ENCODE measurements at regions not wholly inside any gene's neighbourhood (a gene's known extent, or its start where the extent isn't known, plus 50 kb on each side); places are given as distances from the start of the nearest gene placed in this dataset.
"Not testable (repeated sequence)": the region's sequence is repeated elsewhere in the genome, so short reads cannot be mapped to it uniquely, and the experiment has no call there.

DNA sequence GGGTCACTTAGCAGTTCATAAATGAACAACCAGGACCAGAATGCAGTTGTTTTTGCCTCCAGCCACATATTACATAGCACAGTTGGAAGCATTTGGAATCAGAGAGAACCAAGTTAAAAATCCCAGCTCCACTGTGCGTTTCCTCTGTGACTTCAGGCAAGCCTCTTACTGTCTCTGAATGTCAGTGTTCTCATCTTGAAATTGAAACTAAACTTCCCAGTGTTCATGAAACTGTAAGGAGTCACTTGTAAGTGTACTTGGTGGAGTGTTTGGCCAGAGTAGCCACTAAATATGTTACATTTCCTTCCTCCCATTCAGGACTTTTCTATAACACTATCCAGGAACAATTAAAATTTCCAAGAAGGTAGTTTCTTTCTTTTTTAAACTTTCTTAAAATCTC is 276.8 kb downstream of the KCNRG start:
- ATAC-seq (replicated peaks in 1 of 4) (no peak), DNase-seq (no peak)
- Histone ChIP-seq H3K9me3 (no peaks in the 10 kb centered on the region), H3K27ac (ENCODE audit: low read length) (no peak overlapping the region), H3K4me1 (ENCODE audit: control insufficient read depth in 1 of 2, extremely low read depth in 1 of 2, insufficient read depth in 2 of 2, low read length in 2 of 2) (no peaks in the 10 kb centered on the region), H3K27me3 (replicated peaks in 1 of 2; ENCODE audit: control insufficient read depth in 2 of 2, extremely low read depth in 1 of 2, insufficient read depth in 2 of 2, low read length in 1 of 2) (no peaks in the 10 kb centered on the region), H3K4me3 (ENCODE audit: control insufficient read depth in 1 of 2, extremely low read depth in 1 of 2, low read length in 1 of 2) (no peak overlapping the region), H3K36me3 (ENCODE audit: control insufficient read depth in 2 of 2, extremely low read depth in 1 of 2, insufficient read depth in 1 of 2, low read length in 1 of 2) (no peaks in the 10 kb centered on the region)
- Mint-ChIP-seq H3K36me3 (peaks cover 2% of the 10 kb centered on the region), H3K9me3 (no peaks in the 10 kb centered on the region), H3K4me3 (no peak overlapping the region), H3K4me1 (peaks cover 0 to 6% (median 5%) of the 10 kb centered on the region in 3 donors), H3K27ac (no peak overlapping the region), H3K27me3 (peaks cover 0 to 2% of the 10 kb centered on the region in 2 donors)
- ChIA-PET CTCF (no interaction called here), POLR2A (no interaction called here)
- 50% methylated on average over 1 of the region's 1 CpG for WGBS (ENCODE audit: insufficient coverage)

DNA sequence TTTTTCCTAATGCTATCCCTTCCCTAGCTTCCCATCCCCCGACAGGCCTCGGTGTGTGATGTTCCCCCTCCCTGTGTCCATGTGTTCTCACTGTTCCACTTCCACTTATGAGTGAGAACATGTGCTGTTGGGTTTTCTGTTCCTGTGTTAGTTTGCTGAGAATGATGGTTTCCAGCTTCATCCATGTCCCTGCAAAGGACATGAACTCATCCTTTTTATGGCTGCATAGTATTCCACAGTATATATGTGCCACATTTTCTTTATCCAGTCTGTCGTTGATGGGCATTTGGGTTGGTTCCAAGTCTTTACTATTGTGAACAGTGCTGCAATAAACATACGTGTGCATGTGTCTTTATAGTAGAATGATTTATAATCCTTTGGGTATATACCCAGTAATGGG is 279.2 kb downstream of the KCNRG start:
- H3K36me3 Mint-ChIP-seq; H3K27me3 ChIP-seq (replicated peaks in 1 of 2; ENCODE audit: control insufficient read depth in 2 of 2, extremely low read depth in 1 of 2, insufficient read depth in 2 of 2, low read length in 1 of 2); H3K4me3 ChIP-seq (ENCODE audit: control insufficient read depth in 1 of 2, extremely low read depth in 1 of 2, low read length in 1 of 2); H3K27ac ChIP-seq (ENCODE audit: low read length); CTCF ChIA-PET; POLR2A ChIA-PET; H3K9me3 ChIP-seq; H3K9me3 Mint-ChIP-seq; H3K4me3 Mint-ChIP-seq; DNase-seq; H3K4me1 ChIP-seq (ENCODE audit: control insufficient read depth in 1 of 2, extremely low read depth in 1 of 2, insufficient read depth in 2 of 2, low read length in 2 of 2); H3K27ac Mint-ChIP-seq; H3K36me3 ChIP-seq (ENCODE audit: control insufficient read depth in 2 of 2, extremely low read depth in 1 of 2, insufficient read depth in 1 of 2, low read length in 1 of 2); ATAC-seq (replicated peaks in 1 of 4): not testable (repeated sequence)
- Mint-ChIP-seq H3K4me1 (peaks cover 9 to 22% (median 9%) of the 10 kb centered on the region in 3 donors), H3K27me3 (peaks cover 2 to 16% of the 10 kb centered on the region in 2 donors)
- WGBS (ENCODE audit: insufficient coverage), result no CpG with 5 or more reads among the region's 4 CpGs

DNA sequence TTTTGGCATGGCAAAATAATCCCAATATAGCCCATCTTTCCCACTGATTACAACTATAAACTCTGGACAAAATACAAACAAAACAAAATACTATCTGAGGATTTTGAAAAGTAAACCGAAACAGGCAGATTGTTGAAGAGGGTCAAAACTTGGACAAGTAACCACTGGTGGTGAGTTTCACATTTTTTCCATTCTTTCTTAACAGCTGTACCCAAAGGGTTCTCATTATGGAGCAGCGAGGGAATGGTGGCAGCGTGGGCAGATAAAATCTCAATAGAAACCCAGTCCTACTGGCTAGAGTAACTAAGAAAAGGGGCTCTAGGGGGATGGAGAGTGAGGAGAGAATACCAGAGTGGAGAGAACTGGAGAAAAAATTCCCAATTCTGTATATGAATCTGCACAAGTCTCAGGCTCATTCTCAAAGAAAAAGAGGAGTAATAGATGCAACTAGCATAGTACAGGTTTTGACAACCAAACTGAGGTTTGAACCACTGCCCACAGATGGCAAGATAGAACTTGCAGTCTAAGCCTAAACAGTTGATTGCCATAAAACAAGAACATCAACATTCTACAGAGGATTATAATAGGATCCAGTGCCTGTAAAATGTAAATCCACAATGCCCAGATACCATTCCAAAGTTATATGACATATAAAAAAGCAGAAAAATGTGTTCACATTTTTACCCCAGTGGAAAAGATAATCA is 284.5 kb downstream of the KCNRG start:
- peaks cover 2% of the 10 kb centered on the region for H3K36me3 Mint-ChIP-seq
- Histone ChIP-seq H3K27me3 (replicated peaks in 1 of 2; ENCODE audit: control insufficient read depth in 2 of 2, extremely low read depth in 1 of 2, insufficient read depth in 2 of 2, low read length in 1 of 2) (peaks cover 0 to 2% of the 10 kb centered on the region in 2 experiments), H3K4me1 (ENCODE audit: control insufficient read depth in 1 of 2, extremely low read depth in 1 of 2, insufficient read depth in 2 of 2, low read length in 2 of 2) (no peaks in the 10 kb centered on the region), H3K4me3 (ENCODE audit: control insufficient read depth in 1 of 2, extremely low read depth in 1 of 2, low read length in 1 of 2) (no peak overlapping the region), H3K36me3 (ENCODE audit: control insufficient read depth in 2 of 2, extremely low read depth in 1 of 2, insufficient read depth in 1 of 2, low read length in 1 of 2) (no peaks in the 10 kb centered on the region), H3K27ac (ENCODE audit: low read length) (no peak overlapping the region), H3K9me3 (no peaks in the 10 kb centered on the region)
- H3K27ac Mint-ChIP-seq, result no peak overlapping the region
- H3K4me1 Mint-ChIP-seq, result peaks cover 3 to 28% (median 9%) of the 10 kb centered on the region in 3 donors
- CTCF ChIA-PET, result no interaction called here
- no peak for DNase-seq
- H3K4me3 Mint-ChIP-seq, result no peak overlapping the region
- no peak for ATAC-seq (replicated peaks in 1 of 4)
- H3K9me3 Mint-ChIP-seq, result peaks cover 0 to 3% (median 0%) of the 10 kb centered on the region in 3 donors
- no CpG with 5 or more reads among the region's 3 CpGs for WGBS (ENCODE audit: insufficient coverage)
- POLR2A ChIA-PET, result no interaction called here
- H3K27me3 Mint-ChIP-seq, result peaks cover 3 to 19% of the 10 kb centered on the region in 2 donors

DNA sequence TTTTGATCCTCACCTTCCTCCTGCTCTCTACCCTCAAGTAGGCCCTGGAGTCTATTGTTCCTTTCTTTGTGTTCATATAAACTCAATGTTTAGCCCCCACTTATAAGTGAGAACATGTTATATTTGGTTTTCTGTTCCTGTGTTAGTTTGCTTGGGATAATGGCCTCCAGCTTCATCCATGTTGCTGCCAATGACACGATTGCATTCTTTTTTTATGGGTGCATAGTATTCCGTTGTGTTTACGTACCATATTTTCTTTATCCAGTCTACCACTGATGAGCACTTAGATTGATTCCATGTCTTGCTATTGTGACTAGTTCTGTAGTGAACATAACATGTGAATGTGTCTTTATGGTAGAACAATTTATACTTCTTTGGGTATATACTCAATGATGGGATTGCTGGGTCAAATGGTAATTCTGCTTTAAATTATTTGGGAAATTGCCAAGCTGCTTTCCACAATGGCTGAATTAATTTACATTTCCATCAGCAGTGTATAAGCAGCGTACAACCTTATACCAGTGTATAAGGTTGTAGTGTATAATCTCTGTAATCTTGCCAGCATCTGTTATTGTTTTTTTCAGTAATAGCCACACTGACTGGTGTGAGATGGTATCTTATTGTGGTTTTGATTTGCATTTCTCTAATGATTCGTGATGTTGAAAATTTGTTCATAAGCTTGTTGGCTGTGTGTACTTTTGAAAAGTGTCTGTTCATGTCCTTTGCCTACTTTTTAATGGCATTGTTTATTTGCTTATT is 288.9 kb downstream of the KCNRG start:
- Histone ChIP-seq H3K36me3 (ENCODE audit: control insufficient read depth in 2 of 2, extremely low read depth in 1 of 2, insufficient read depth in 1 of 2, low read length in 1 of 2) (no peaks in the 10 kb centered on the region), H3K4me1 (ENCODE audit: control insufficient read depth in 1 of 2, extremely low read depth in 1 of 2, insufficient read depth in 2 of 2, low read length in 2 of 2) (no peaks in the 10 kb centered on the region), H3K27ac (ENCODE audit: low read length) (no peak overlapping the region), H3K4me3 (ENCODE audit: control insufficient read depth in 1 of 2, extremely low read depth in 1 of 2, low read length in 1 of 2) (no peak overlapping the region), H3K9me3 (no peaks in the 10 kb centered on the region), H3K27me3 (replicated peaks in 1 of 2; ENCODE audit: control insufficient read depth in 2 of 2, extremely low read depth in 1 of 2, insufficient read depth in 2 of 2, low read length in 1 of 2) (peaks cover 0 to 2% of the 10 kb centered on the region in 2 experiments)
- POLR2A ChIA-PET, result interaction anchor here in 1 of 2 donors (0.6 kb wide), 1 partner anchor 388 kb away, joined by 3 read pairs; no protein-coding TSS in a partner anchor
- no peak for ATAC-seq (replicated peaks in 1 of 4)
- Mint-ChIP-seq H3K27me3 (peaks cover 3 to 4% of the 10 kb centered on the region in 2 donors), H3K36me3 (no peaks in the 10 kb centered on the region), H3K9me3 (peaks cover 0 to 3% (median 0%) of the 10 kb centered on the region in 3 donors), H3K4me1 (peaks cover under 1 to 27% (median 7%) of the 10 kb centered on the region in 3 donors), H3K27ac (no peak overlapping the region), H3K4me3 (no peak overlapping the region)
- CTCF ChIA-PET, result interaction anchor here in 1 of 2 donors (0.8 kb wide), 1 partner anchor 15 kb away, joined by 3 read pairs; no protein-coding TSS in a partner anchor
- WGBS (ENCODE audit: insufficient coverage), result 100% methylated on average over 1 of the region's 5 CpGs
- no peak for DNase-seq

DNA sequence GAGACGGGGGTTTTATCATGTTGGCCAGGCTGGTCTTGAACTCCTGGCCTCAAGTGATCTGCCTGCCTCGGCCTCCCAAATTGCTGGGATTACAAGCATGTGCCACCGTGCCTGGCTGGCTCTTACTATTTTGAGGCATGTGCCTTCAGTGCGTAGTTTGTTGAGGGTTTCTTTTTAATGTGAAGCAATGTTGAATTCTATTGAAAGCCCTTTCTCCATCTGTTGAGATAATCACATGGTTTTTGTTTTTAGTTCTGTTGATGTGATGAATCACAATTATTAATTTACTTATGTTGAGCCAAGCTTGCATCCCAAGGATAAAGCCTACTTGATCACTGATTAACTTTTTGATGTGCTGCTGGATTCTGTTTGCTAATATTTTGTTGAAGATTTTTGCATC is 290.9 kb downstream of the KCNRG start:
- H3K36me3 Mint-ChIP-seq, result no peaks in the 10 kb centered on the region
- no peaks in the 10 kb centered on the region for H3K27me3 Mint-ChIP-seq
- Histone ChIP-seq H3K27me3 (replicated peaks in 1 of 2; ENCODE audit: control insufficient read depth in 2 of 2, extremely low read depth in 1 of 2, insufficient read depth in 2 of 2, low read length in 1 of 2) (peaks cover 0 to 2% of the 10 kb centered on the region in 2 experiments), H3K36me3 (ENCODE audit: control insufficient read depth in 2 of 2, extremely low read depth in 1 of 2, insufficient read depth in 1 of 2, low read length in 1 of 2) (no peaks in the 10 kb centered on the region), H3K27ac (ENCODE audit: low read length) (no peak overlapping the region), H3K9me3 (no peaks in the 10 kb centered on the region), H3K4me3 (ENCODE audit: control insufficient read depth in 1 of 2, extremely low read depth in 1 of 2, low read length in 1 of 2) (no peak overlapping the region), H3K4me1 (ENCODE audit: control insufficient read depth in 1 of 2, extremely low read depth in 1 of 2, insufficient read depth in 2 of 2, low read length in 2 of 2) (peaks cover 11 to 12% of the 10 kb centered on the region in 2 experiments)
- no peak overlapping the region for H3K4me3 Mint-ChIP-seq
- CTCF ChIA-PET, result no interaction called here
- no peak for DNase-seq
- H3K4me1 Mint-ChIP-seq, result peaks cover 12 to 32% (median 13%) of the 10 kb centered on the region in 3 donors
- WGBS (ENCODE audit: insufficient coverage), result 100% methylated on average over 1 of the region's 4 CpGs
- POLR2A ChIA-PET, result interaction anchor here in 1 of 2 donors (0.6 kb wide), 1 partner anchor 76 kb away, joined by 3 read pairs; no protein-coding TSS in a partner anchor
- no peak for ATAC-seq (replicated peaks in 1 of 4)
- no peak overlapping the region for H3K27ac Mint-ChIP-seq
- peaks cover 0 to 3% (median 0%) of the 10 kb centered on the region in 3 donors for H3K9me3 Mint-ChIP-seq

DNA sequence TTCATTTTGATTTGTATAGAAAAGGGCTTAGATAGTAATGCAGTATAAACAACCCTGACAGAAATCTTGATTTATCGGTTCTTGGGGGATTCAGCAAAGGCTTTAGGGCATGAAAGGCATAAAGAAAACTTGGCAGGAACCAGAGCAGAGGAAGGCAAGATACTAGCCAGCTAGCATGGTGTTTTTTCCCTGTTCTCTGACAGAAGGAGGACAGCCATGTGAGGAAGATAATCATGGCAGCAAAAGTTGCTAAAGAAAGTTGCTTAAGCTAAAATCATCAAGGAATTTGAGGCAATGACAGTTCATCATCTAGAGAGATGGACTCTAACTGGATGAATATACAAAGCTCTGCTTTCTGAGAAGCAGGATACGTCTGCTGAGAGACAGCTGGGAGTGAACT is 294.1 kb downstream of the KCNRG start:
- peaks cover 12 to 33% (median 13%) of the 10 kb centered on the region in 3 donors for H3K4me1 Mint-ChIP-seq
- DNase-seq (no peak), ATAC-seq (replicated peaks in 1 of 4) (peak in 1 of 4 experiments; percentile 6)
- WGBS (ENCODE audit: insufficient coverage), result 85% methylated on average over 2 of the region's 2 CpGs
- POLR2A ChIA-PET, result interaction anchor here in 1 of 2 donors (0.5 kb wide), 1 partner anchor 288 kb away, joined by 4 read pairs; no protein-coding TSS in a partner anchor
- Histone ChIP-seq H3K27me3 (replicated peaks in 1 of 2; ENCODE audit: control insufficient read depth in 2 of 2, extremely low read depth in 1 of 2, insufficient read depth in 2 of 2, low read length in 1 of 2) (no peaks in the 10 kb centered on the region), H3K36me3 (ENCODE audit: control insufficient read depth in 2 of 2, extremely low read depth in 1 of 2, insufficient read depth in 1 of 2, low read length in 1 of 2) (no peaks in the 10 kb centered on the region), H3K27ac (ENCODE audit: low read length) (no peak overlapping the region), H3K9me3 (no peaks in the 10 kb centered on the region), H3K4me3 (ENCODE audit: control insufficient read depth in 1 of 2, extremely low read depth in 1 of 2, low read length in 1 of 2) (no peak overlapping the region), H3K4me1 (ENCODE audit: control insufficient read depth in 1 of 2, extremely low read depth in 1 of 2, insufficient read depth in 2 of 2, low read length in 2 of 2) (peaks cover 11 to 14% of the 10 kb centered on the region in 2 experiments)
- no peak overlapping the region for H3K27ac Mint-ChIP-seq
- CTCF ChIA-PET, result no interaction called here
- no peaks in the 10 kb centered on the region for H3K36me3 Mint-ChIP-seq
- no peaks in the 10 kb centered on the region for H3K27me3 Mint-ChIP-seq
- no peak overlapping the region for H3K4me3 Mint-ChIP-seq
- H3K9me3 Mint-ChIP-seq, result no peaks in the 10 kb centered on the region

All from T-cell (primary cell).